Keratinocyte (primary cell): ENCODE measurements at regions not wholly inside any gene's neighbourhood (a gene's known extent, or its start where the extent isn't known, plus 50 kb on each side); places are given as distances from the start of the nearest gene placed in this dataset.

Experiments
- DNase-seq: peaks from one replicate; pipeline ENCODE4 v3.0.0-alpha.2; 2011; ENCODE audit warnings: low read depth, missing footprints, low spot score
- FAIRE-seq: peaks from 2 replicates; lab custom pipeline; 2011; peaks lifted over from hg19 to GRCh38; lab: Jason Lieb, UNC
- H2AFZ ChIP-seq: 2 replicates; pipeline ENCODE4 v1.6.0; 2012; ENCODE audit warnings: low read length, control low read depth, inconsistent platforms; ENCODE audit not compliant: control insufficient read depth
- H3K27ac ChIP-seq: 2 replicates; pipeline ENCODE4 v1.5.1; 2011; ENCODE audit warnings: low read length; ENCODE audit not compliant: control insufficient read depth, insufficient read depth
- H3K27me3 ChIP-seq: 3 replicates; pipeline ENCODE4 v1.6.0; 2011; ENCODE audit warnings: low read length; ENCODE audit not compliant: control insufficient read depth, insufficient read depth; ENCODE audit errors: extremely low read depth
- H3K36me3 ChIP-seq, 2 experiments: 2 replicates in 1 of 2; 3 replicates in 1 of 2; pipeline ENCODE4 v1.5.1; 2011; ENCODE audit warnings: low read length in 2 of 2, mild to moderate bottlenecking in 1 of 2; ENCODE audit not compliant: control insufficient read depth in 2 of 2, insufficient read depth in 2 of 2; ENCODE audit errors: extremely low read depth in 1 of 2
- H3K4me1 ChIP-seq: 3 replicates; pipeline ENCODE4 v1.5.1; 2011; ENCODE audit warnings: low read length; ENCODE audit not compliant: control insufficient read depth, insufficient read depth; ENCODE audit errors: extremely low read depth
- H3K4me2 ChIP-seq: 3 replicates; pipeline ENCODE4 v1.6.0; 2011; ENCODE audit warnings: low read depth, low read length; ENCODE audit not compliant: control insufficient read depth, insufficient read depth; ENCODE audit errors: extremely low read depth
- H3K4me3 ChIP-seq, 3 experiments: fragments of 200-600 bp in 1 of 3; sonication (generic) in 1 of 3; 2 replicates in 2 of 3; 3 replicates in 1 of 3; pipeline ENCODE4 v1.5.1; 2011 to 2016; ENCODE audit warnings: low read length in 3 of 3, mild to moderate bottlenecking in 3 of 3, control low read depth in 2 of 3, inconsistent platforms in 1 of 3, low read depth in 1 of 3, mixed read lengths in 1 of 3, mixed run types in 1 of 3, moderate library complexity in 1 of 3; ENCODE audit not compliant: control insufficient read depth in 2 of 3, insufficient read depth in 2 of 3; ENCODE audit errors: extremely low read depth in 1 of 3
- H3K79me2 ChIP-seq: 2 replicates; pipeline ENCODE4 v1.6.0; 2012; ENCODE audit warnings: low read length; ENCODE audit not compliant: control insufficient read depth, insufficient read depth
- H3K9ac ChIP-seq: 3 replicates; pipeline ENCODE4 v1.6.0; 2011; ENCODE audit warnings: low read length; ENCODE audit not compliant: control insufficient read depth, insufficient read depth; ENCODE audit errors: extremely low read depth
- H3K9me1 ChIP-seq: 3 replicates; pipeline ENCODE4 v1.6.0; 2011; ENCODE audit warnings: low read length; ENCODE audit not compliant: control insufficient read depth, insufficient read depth; ENCODE audit errors: extremely low read depth
- H3K9me3 ChIP-seq: 2 replicates; pipeline ENCODE4 v1.5.1; 2012; ENCODE audit warnings: low read depth, low read length; ENCODE audit not compliant: control insufficient read depth
- H4K20me1 ChIP-seq: 3 replicates; pipeline ENCODE4 v1.6.0; 2011; ENCODE audit warnings: low read length; ENCODE audit not compliant: control insufficient read depth, insufficient read depth; ENCODE audit errors: extremely low read depth
- EZH2 ChIP-seq: IDR thresholded peaks from one replicate; pipeline ENCODE4 v1.6.1; 2012; ENCODE audit warnings: inconsistent platforms, mild to moderate bottlenecking, low read length, moderate library complexity
- dilution Hi-C: fragments of 300-500 bp; cut with MboI; formaldehyde crosslinking; loops from one replicate; pipeline ENCODE4 v1.7.0; 2020; ENCODE audit warnings: low sequenced_read_pairs; ENCODE audit not compliant: extremely low pct_ligation_motif_present
- TF ChIP-seq, protein P1 (sequence below), 3 experiments: IDR thresholded peaks in 1 of 3; conservative IDR thresholded peaks in 1 of 3; optimal IDR thresholded peaks in 1 of 3; 2 replicates in 2 of 3; 3 replicates in 1 of 3; pipeline versions ENCODE3 to v1.5.1; 2011; ENCODE audit warnings: low read length in 3 of 3, mild to moderate bottlenecking in 3 of 3, moderate library complexity in 2 of 3, control low read depth in 1 of 3, inconsistent platforms in 1 of 3; ENCODE audit not compliant: insufficient read depth in 2 of 3; ENCODE audit errors: extremely low read depth in 1 of 3

DNA sequence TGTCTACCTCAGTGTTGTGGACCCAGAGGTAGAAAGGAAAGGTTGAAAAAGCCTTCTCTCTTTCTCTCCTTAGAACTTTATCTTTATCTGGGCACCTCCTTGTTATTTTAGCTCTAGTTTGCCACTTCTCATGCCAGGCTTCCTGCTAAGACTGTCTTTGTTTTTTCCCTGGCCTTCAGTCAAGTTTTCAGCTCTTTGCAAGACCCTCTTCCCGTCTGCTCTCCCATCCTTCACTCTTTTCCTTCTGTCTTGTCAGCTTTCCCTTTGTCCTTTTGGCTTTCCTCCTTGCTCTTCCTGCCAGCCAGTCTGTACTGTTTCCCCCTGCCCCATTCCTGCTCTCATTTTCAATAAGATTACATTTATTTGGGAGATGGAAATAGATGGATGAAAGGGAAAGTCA lies 86.8 kb upstream of the CCN6 start:
- no peaks in the 10 kb centered on the region for H3K9me3 ChIP-seq
- peaks cover 10% of the 10 kb centered on the region for H3K4me1 ChIP-seq
- H3K27me3 ChIP-seq, result no peaks in the 10 kb centered on the region
- no peak for DNase-seq
- H3K79me2 ChIP-seq, result no peaks in the 10 kb centered on the region
- no peaks in the 10 kb centered on the region for H4K20me1 ChIP-seq
- H3K27ac ChIP-seq, result no peak overlapping the region
- no peak for TF ChIP-seq EZH2
- TF ChIP-seq, protein P1, sequence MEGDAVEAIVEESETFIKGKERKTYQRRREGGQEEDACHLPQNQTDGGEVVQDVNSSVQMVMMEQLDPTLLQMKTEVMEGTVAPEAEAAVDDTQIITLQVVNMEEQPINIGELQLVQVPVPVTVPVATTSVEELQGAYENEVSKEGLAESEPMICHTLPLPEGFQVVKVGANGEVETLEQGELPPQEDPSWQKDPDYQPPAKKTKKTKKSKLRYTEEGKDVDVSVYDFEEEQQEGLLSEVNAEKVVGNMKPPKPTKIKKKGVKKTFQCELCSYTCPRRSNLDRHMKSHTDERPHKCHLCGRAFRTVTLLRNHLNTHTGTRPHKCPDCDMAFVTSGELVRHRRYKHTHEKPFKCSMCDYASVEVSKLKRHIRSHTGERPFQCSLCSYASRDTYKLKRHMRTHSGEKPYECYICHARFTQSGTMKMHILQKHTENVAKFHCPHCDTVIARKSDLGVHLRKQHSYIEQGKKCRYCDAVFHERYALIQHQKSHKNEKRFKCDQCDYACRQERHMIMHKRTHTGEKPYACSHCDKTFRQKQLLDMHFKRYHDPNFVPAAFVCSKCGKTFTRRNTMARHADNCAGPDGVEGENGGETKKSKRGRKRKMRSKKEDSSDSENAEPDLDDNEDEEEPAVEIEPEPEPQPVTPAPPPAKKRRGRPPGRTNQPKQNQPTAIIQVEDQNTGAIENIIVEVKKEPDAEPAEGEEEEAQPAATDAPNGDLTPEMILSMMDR (optimal IDR thresholded peaks at IDR 0.05 in 1 of 3, IDR thresholded peaks at IDR 0.05 in 1 of 3, conservative IDR thresholded peaks at IDR 0.05 in 1 of 3; ENCODE audit: extremely low read depth in 1 of 3, insufficient read depth in 2 of 3, low read length in 3 of 3), result no peak
- no peak overlapping the region for H3K9ac ChIP-seq
- peak overlapping the region; percentile 4 for H2AFZ ChIP-seq
- no peaks in the 10 kb centered on the region for H3K36me3 ChIP-seq
- no peaks in the 10 kb centered on the region for H3K9me1 ChIP-seq
- H3K4me2 ChIP-seq, result no peak overlapping the region
- FAIRE-seq, result no peak
- no peak overlapping the region for H3K4me3 ChIP-seq
- dilution Hi-C loops, result loop anchor here (25.0 kb wide), 1 partner anchor 255 kb away; no protein-coding TSS in a partner anchor

DNA sequence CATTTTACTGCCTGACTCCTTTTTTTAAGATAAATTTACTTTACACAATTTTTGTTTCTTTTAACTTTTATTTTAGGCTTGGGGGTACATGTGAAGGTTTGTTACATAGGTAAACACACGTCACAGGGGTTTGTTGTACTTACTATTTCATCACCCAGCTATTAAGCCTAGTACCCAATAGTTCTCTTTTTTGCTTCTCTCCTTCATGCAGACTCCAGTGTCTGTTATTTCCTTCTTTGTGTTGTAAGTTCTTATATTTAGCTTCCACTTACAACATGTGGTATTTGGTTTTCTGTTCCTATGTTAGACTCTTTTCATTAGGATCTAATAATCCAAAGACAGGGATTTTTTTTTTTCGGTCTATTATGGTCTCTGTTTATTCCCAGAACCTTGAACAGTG lies 83.5 kb upstream of the CCN6 start:
- Histone ChIP-seq H3K4me2 (no peak overlapping the region), H3K9ac (no peak overlapping the region), H3K36me3 (no peaks in the 10 kb centered on the region), H3K27me3 (no peaks in the 10 kb centered on the region), H3K79me2 (no peaks in the 10 kb centered on the region), H4K20me1 (no peaks in the 10 kb centered on the region), H3K9me1 (no peaks in the 10 kb centered on the region), H3K9me3 (no peaks in the 10 kb centered on the region), H3K4me1 (peaks cover 34% of the 10 kb centered on the region), H3K4me3 (no peak overlapping the region), H2AFZ (no peak overlapping the region), H3K27ac (no peak overlapping the region)
- TF ChIP-seq, protein P1 (optimal IDR thresholded peaks at IDR 0.05 in 1 of 3, IDR thresholded peaks at IDR 0.05 in 1 of 3, conservative IDR thresholded peaks at IDR 0.05 in 1 of 3; ENCODE audit: extremely low read depth in 1 of 3, insufficient read depth in 2 of 3, low read length in 3 of 3), result no peak
- no peak for TF ChIP-seq EZH2
- FAIRE-seq (no peak), DNase-seq (no peak)
- dilution Hi-C loops, result loop anchor here (25.0 kb wide), 1 partner anchor 258 kb away; no protein-coding TSS in a partner anchor
